ENCODE measurements at regions not wholly inside any gene's neighbourhood (a gene's known extent, or its start where the extent isn't known, plus 50 kb on each side); places are given as distances from the start of the nearest gene placed in this dataset.

DNA sequence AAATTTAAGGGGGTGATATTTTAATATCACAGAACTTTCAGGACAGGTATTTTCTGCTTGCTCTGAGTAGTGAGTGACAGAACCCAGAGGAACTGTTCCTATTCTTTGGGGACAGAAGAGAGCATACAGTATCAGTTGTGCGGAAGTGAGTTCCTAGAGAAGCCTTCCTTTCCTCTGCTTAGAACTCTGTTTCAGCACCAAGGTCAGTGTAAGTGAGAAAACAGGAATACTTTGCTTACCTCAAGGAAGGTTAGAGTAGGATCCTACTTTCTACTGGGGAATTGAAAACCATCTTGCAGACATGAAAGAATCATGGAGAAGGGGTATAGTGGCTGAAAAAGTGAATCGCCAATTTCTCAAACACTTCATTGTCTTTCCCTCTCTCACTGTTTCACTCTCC, 542.4 kb downstream of the SQOR start:
- Histone ChIP-seq H3K4me2 (ENCODE audit: low read length) (no peak overlapping the region), H3K9ac (ENCODE audit: low read length) (no peak overlapping the region), H3K9me2 (replicated peaks; ENCODE audit: low read length) (no peaks in the 10 kb centered on the region), H4K20me1 (ENCODE audit: low read length) (no peaks in the 10 kb centered on the region), H3K4me3 (ENCODE audit: low read length) (no peak overlapping the region), H3K79me2 (ENCODE audit: low read length) (no peaks in the 10 kb centered on the region), H3F3A (ENCODE audit: low read length, unreplicated experiment) (no peaks in the 10 kb centered on the region), H3K9me3 (ENCODE audit: low read length) (no peaks in the 10 kb centered on the region), H3K27ac (ENCODE audit: low read length) (no peak overlapping the region), H3K4me1 (ENCODE audit: insufficient read depth, low read length) (no peaks in the 10 kb centered on the region), H3K27me3 (ENCODE audit: low read length) (no peaks in the 10 kb centered on the region), H3K36me3 (ENCODE audit: low read depth, low read length) (no peaks in the 10 kb centered on the region), H2AFZ (ENCODE audit: low read length) (no peak overlapping the region)
- TF ChIP-seq, protein P1, sequence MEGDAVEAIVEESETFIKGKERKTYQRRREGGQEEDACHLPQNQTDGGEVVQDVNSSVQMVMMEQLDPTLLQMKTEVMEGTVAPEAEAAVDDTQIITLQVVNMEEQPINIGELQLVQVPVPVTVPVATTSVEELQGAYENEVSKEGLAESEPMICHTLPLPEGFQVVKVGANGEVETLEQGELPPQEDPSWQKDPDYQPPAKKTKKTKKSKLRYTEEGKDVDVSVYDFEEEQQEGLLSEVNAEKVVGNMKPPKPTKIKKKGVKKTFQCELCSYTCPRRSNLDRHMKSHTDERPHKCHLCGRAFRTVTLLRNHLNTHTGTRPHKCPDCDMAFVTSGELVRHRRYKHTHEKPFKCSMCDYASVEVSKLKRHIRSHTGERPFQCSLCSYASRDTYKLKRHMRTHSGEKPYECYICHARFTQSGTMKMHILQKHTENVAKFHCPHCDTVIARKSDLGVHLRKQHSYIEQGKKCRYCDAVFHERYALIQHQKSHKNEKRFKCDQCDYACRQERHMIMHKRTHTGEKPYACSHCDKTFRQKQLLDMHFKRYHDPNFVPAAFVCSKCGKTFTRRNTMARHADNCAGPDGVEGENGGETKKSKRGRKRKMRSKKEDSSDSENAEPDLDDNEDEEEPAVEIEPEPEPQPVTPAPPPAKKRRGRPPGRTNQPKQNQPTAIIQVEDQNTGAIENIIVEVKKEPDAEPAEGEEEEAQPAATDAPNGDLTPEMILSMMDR (conservative IDR thresholded peaks at IDR 0.05; ENCODE audit: low read depth, low read length): no peak
- TF ChIP-seq EZH2phosphoT487 (IDR thresholded peaks at IDR 0.05; ENCODE audit: borderline replicate concordance, low read length) (no peak), EZH2 (IDR thresholded peaks at IDR 0.05; ENCODE audit: low read length, unreplicated experiment) (no peak)
- intact Hi-C loops (cut with micrococcal nuclease): no loop called here
- DNase-seq (no peak), ATAC-seq (no peak)
- ChIA-PET CTCF (no interaction called here), POLR2A (ENCODE audit: unreplicated experiment) (no interaction called here)
- BruUV-seq (replicated peaks): no TSS peak

DNA sequence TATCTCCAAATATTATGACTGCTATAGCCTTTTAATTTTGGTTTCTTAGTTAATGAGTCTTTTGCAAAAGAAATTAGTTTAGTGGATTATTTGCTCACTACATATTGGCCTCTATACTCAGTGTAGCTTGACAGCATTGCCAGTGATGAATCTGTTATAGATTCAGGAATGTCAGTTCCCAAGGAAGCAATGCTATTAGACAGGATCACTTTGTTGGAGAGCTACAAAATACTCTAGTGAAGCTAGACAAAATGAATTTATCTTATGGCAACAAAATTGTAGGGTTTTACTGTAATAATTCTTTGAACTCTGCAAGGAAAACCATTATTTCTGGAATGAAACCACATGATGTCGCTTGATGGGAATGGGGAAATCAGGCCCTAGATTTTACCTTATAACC, 543.3 kb downstream of the SQOR start:
- H3K4me2 ChIP-seq (ENCODE audit: low read length): no peak overlapping the region
- DNase-seq (no peak), ATAC-seq (no peak)
- no peak overlapping the region for H2AFZ ChIP-seq (ENCODE audit: low read length)
- H3K9me3 ChIP-seq (ENCODE audit: low read length): no peaks in the 10 kb centered on the region
- no peaks in the 10 kb centered on the region for H3K36me3 ChIP-seq (ENCODE audit: low read depth, low read length)
- BruUV-seq (replicated peaks): no TSS peak
- POLR2A ChIA-PET (ENCODE audit: unreplicated experiment): no interaction called here
- H3K4me1 ChIP-seq (ENCODE audit: insufficient read depth, low read length): no peaks in the 10 kb centered on the region
- no peak overlapping the region for H3K27ac ChIP-seq (ENCODE audit: low read length)
- H3K9ac ChIP-seq (ENCODE audit: low read length): no peak overlapping the region
- no peak overlapping the region for H3K4me3 ChIP-seq (ENCODE audit: low read length)
- H3K79me2 ChIP-seq (ENCODE audit: low read length): no peaks in the 10 kb centered on the region
- CTCF ChIA-PET: no interaction called here
- TF ChIP-seq EZH2 (IDR thresholded peaks at IDR 0.05; ENCODE audit: low read length, unreplicated experiment) (no peak), EZH2phosphoT487 (IDR thresholded peaks at IDR 0.05; ENCODE audit: borderline replicate concordance, low read length) (no peak)
- TF ChIP-seq, protein P1 (conservative IDR thresholded peaks at IDR 0.05; ENCODE audit: low read depth, low read length): no peak
- H3F3A ChIP-seq (ENCODE audit: low read length, unreplicated experiment): no peaks in the 10 kb centered on the region
- intact Hi-C loops (cut with micrococcal nuclease): no loop called here
- H4K20me1 ChIP-seq (ENCODE audit: low read length): no peaks in the 10 kb centered on the region
- no peaks in the 10 kb centered on the region for H3K9me2 ChIP-seq (replicated peaks; ENCODE audit: low read length)
- no peaks in the 10 kb centered on the region for H3K27me3 ChIP-seq (ENCODE audit: low read length)

DNA sequence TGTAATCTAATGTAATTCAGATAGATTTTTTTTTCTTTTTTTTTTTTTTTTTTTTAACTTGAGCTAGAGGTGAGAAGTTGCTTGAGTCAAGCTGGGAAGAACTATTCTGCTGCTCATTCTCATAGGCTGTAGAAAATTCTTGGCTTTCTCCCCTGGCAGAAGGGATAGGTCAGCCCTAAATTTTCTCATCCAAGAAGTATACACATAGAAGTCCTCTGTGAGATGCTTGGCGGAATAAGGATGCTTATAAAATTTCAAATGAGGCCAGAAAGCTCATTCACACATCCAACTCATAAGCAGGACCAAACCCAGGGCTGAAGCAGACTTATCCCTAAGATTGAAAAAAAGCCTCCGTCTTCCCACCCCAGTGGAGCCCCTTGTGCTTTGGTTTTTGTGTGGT, 572.5 kb downstream of the SQOR start:
- ATAC-seq: no peak
- no peak overlapping the region for H2AFZ ChIP-seq (ENCODE audit: low read length)
- no peaks in the 10 kb centered on the region for H3K9me2 ChIP-seq (replicated peaks; ENCODE audit: low read length)
- H3K36me3 ChIP-seq (ENCODE audit: low read depth, low read length): no peaks in the 10 kb centered on the region
- ChIA-PET CTCF (no interaction called here), POLR2A (ENCODE audit: unreplicated experiment) (no interaction called here)
- TF ChIP-seq EZH2phosphoT487 (IDR thresholded peaks at IDR 0.05; ENCODE audit: borderline replicate concordance, low read length) (no peak), EZH2 (IDR thresholded peaks at IDR 0.05; ENCODE audit: low read length, unreplicated experiment) (no peak)
- TF ChIP-seq, protein P1 (conservative IDR thresholded peaks at IDR 0.05; ENCODE audit: low read depth, low read length): no peak
- H3K4me3 ChIP-seq (ENCODE audit: low read length): no peak overlapping the region
- DNase-seq: no peak
- intact Hi-C loops (cut with micrococcal nuclease): no loop called here
- BruUV-seq (replicated peaks): no TSS peak
- H3K27ac ChIP-seq (ENCODE audit: low read length): no peak overlapping the region
- no peaks in the 10 kb centered on the region for H3K9me3 ChIP-seq (ENCODE audit: low read length)
- H3F3A ChIP-seq (ENCODE audit: low read length, unreplicated experiment): no peaks in the 10 kb centered on the region
- no peak overlapping the region for H3K4me2 ChIP-seq (ENCODE audit: low read length)
- no peak overlapping the region for H3K9ac ChIP-seq (ENCODE audit: low read length)
- H4K20me1 ChIP-seq (ENCODE audit: low read length): no peaks in the 10 kb centered on the region
- no peaks in the 10 kb centered on the region for H3K79me2 ChIP-seq (ENCODE audit: low read length)
- no peaks in the 10 kb centered on the region for H3K27me3 ChIP-seq (ENCODE audit: low read length)
- H3K4me1 ChIP-seq (ENCODE audit: insufficient read depth, low read length): no peaks in the 10 kb centered on the region

Measured in PC-3 (cell line).